ENCODE measurements at regions not wholly inside any gene's neighbourhood (a gene's known extent, or its start where the extent isn't known, plus 50 kb on each side); places are given as distances from the start of the nearest gene placed in this dataset.

DNA sequence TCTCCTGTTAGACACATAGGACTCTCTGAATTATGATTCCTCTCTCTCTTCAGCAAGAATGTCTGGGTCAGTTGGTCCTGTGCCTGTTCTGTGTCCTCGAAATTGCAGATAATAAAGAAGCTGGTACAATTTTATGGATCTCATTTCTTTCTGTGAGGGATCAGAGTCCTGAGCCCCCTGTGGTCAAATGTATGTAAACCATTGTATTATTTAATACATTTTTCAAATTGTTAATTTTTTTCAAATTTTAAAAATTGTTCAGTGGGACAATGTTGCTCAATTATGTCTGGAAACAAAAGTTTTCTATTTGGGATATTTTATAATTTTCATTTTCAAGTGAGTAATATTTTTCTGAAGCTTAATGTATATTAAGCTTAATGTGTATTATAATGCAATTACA lies 513.5 kb downstream of the CCER1 start:
- no peak for DNase-seq (ENCODE audit: low spot score in 2 of 2)

DNA sequence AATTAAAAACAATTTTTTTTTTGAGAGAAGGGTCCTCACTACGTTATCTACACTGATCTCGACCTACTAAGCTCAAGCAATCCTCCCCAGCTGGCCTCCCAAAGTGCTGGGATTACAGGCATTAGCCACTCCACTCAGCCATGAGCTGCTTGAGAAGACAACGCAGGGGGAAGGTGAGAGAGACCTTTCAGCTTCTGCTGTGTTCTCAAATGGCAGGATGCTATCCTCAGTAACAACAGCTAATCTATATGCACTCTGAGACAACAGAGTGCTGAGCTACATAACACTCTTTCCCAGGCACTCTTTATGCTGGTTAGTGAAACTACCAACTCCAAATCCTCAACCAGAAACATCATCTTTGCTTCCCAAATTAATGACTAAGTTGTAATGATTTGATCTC lies 526.1 kb downstream of the CCER1 start:
- intact Hi-C loops (cut with DNase I; ENCODE audit: low total_unique reads): no loop called here

More for the DNA sequence above, 513.5 kb downstream of the CCER1 start:
- intact Hi-C loops (cut with DNase I; ENCODE audit: low total_unique reads): no loop called here
- Histone ChIP-seq H3K27ac (no peak overlapping the region), H3K36me3 (no peaks in the 10 kb centered on the region), H3K9me3 (peaks cover 11 to 13% of the 10 kb centered on the region in 2 donors), H3K4me3 (no peak overlapping the region), H3K27me3 (no peaks in the 10 kb centered on the region), H3K4me1 (no peaks in the 10 kb centered on the region)
- TF ChIP-seq POLR2A (IDR thresholded peaks at IDR 0.05) (no peak), POLR2AphosphoS5 (IDR thresholded peaks at IDR 0.05) (no peak)
- TF ChIP-seq, protein P1, sequence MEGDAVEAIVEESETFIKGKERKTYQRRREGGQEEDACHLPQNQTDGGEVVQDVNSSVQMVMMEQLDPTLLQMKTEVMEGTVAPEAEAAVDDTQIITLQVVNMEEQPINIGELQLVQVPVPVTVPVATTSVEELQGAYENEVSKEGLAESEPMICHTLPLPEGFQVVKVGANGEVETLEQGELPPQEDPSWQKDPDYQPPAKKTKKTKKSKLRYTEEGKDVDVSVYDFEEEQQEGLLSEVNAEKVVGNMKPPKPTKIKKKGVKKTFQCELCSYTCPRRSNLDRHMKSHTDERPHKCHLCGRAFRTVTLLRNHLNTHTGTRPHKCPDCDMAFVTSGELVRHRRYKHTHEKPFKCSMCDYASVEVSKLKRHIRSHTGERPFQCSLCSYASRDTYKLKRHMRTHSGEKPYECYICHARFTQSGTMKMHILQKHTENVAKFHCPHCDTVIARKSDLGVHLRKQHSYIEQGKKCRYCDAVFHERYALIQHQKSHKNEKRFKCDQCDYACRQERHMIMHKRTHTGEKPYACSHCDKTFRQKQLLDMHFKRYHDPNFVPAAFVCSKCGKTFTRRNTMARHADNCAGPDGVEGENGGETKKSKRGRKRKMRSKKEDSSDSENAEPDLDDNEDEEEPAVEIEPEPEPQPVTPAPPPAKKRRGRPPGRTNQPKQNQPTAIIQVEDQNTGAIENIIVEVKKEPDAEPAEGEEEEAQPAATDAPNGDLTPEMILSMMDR (IDR thresholded peaks at IDR 0.05): no peak

DNA sequence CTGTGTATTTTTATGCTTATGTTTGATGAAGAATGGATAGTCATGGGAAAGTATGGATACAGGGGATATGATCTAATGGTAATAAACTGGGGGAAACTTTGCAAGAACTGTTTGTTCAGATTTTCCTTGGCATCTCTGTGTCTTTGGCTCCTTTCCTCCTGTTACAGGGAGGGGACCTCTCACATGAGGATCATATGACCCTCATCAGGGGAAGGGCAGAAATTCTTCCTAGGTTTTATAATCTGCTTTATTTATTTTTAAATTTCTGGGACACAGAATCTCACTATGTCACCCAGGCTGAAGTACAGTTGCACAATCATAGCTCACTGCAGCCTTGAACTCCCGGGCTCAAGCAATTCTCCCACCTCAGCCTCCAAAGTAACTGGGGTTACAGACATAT lies 526.5 kb downstream of the CCER1 start:
- Histone ChIP-seq H3K4me1 (no peaks in the 10 kb centered on the region), H3K27ac (no peak overlapping the region), H3K9me3 (no peaks in the 10 kb centered on the region), H3K27me3 (no peaks in the 10 kb centered on the region), H3K36me3 (no peaks in the 10 kb centered on the region), H3K4me3 (no peak overlapping the region)
- DNase-seq (ENCODE audit: low spot score in 2 of 2): no peak
- intact Hi-C loops (cut with DNase I; ENCODE audit: low total_unique reads): no loop called here
- TF ChIP-seq, protein P1 (IDR thresholded peaks at IDR 0.05): no peak
- TF ChIP-seq POLR2A (IDR thresholded peaks at IDR 0.05) (no peak), POLR2AphosphoS5 (IDR thresholded peaks at IDR 0.05) (no peak)

More for the DNA sequence above, 526.1 kb downstream of the CCER1 start:
- Histone ChIP-seq H3K9me3 (peaks cover 0 to under 1% of the 10 kb centered on the region in 2 donors), H3K27ac (no peak overlapping the region), H3K4me1 (no peaks in the 10 kb centered on the region), H3K4me3 (no peak overlapping the region), H3K27me3 (no peaks in the 10 kb centered on the region), H3K36me3 (no peaks in the 10 kb centered on the region)
- DNase-seq (ENCODE audit: low spot score in 2 of 2): no peak
- TF ChIP-seq POLR2A (IDR thresholded peaks at IDR 0.05): no peak
- TF ChIP-seq POLR2AphosphoS5 (IDR thresholded peaks at IDR 0.05): no peak
- TF ChIP-seq, protein P1 (IDR thresholded peaks at IDR 0.05): no peak

DNA sequence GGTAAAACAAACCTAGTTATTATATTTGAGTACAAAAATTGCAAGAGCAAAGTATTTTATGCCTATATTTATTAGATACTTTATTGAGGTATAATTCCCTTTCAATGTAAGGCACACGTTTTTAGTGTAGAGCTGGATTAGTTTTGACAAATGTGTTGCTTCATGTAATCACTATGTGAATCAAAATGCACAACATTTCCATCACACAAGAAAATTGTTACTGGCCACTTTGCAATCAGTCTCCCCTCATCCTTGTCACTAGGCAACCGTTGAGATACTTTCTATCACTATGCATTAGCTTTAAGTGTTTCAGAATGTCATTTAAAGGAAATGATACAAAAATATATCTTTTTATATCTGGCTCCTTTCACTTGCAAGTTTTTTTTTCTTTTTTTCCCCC lies 531.0 kb downstream of the CCER1 start:
- TF ChIP-seq POLR2AphosphoS5 (IDR thresholded peaks at IDR 0.05) (no peak), POLR2A (IDR thresholded peaks at IDR 0.05) (no peak)
- TF ChIP-seq, protein P1 (IDR thresholded peaks at IDR 0.05): no peak
- Histone ChIP-seq H3K4me1 (no peaks in the 10 kb centered on the region), H3K4me3 (no peak overlapping the region), H3K27ac (no peak overlapping the region), H3K27me3 (no peaks in the 10 kb centered on the region), H3K36me3 (peaks cover 7% of the 10 kb centered on the region), H3K9me3 (no peaks in the 10 kb centered on the region)
- no peak for DNase-seq (ENCODE audit: low spot score in 2 of 2)
- intact Hi-C loops (cut with DNase I; ENCODE audit: low total_unique reads): no loop called here

DNA sequence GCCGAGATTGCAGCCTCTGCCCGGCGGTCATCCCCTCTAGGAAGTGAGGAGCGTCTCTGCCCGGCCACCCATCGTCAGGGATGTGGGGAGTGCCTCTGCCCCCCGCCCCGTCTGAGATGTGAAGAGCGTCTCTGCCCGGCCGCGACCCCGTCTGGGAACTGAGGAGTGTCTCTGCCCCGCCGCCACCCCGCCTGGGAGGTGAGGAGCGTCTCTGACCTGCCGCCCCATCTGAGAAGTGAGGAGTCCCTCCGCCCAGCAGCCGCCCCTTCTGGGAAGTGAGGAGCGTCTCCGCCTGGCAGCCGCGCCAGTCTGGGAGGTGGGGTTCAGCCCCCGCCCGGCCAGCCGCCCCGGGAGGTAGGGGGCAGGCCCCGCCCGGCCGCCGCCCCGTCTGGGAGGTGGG lies 544.0 kb downstream of the CCER1 start:
- intact Hi-C loops (cut with DNase I; ENCODE audit: low total_unique reads): no loop called here
- DNase-seq (ENCODE audit: low spot score in 2 of 2): no peak
- TF ChIP-seq, protein P1 (IDR thresholded peaks at IDR 0.05): no peak
- TF ChIP-seq POLR2AphosphoS5 (IDR thresholded peaks at IDR 0.05): no peak
- TF ChIP-seq POLR2A (IDR thresholded peaks at IDR 0.05): no peak

More for the DNA sequence above, 544.0 kb downstream of the CCER1 start:
- Histone ChIP-seq H3K27ac (no peak overlapping the region), H3K4me1 (no peaks in the 10 kb centered on the region), H3K9me3 (no peaks in the 10 kb centered on the region), H3K27me3 (no peaks in the 10 kb centered on the region), H3K4me3 (no peak overlapping the region), H3K36me3 (no peaks in the 10 kb centered on the region)
